Right ventricle myocardium superior (tissue), 1 donor: ENCODE measurements at regions not wholly inside any gene's neighbourhood (a gene's known extent, or its start where the extent isn't known, plus 50 kb on each side); places are given as distances from the start of the nearest gene placed in this dataset.

Experiments
- ATAC-seq: fragments of 200-7000 bp; cut with Tn5 transposase; one replicate; pipeline ENCODE4 v1.9.1; 2020; ENCODE audit warnings: mild to moderate bottlenecking; ENCODE audit not compliant: poor library complexity
- DNase-seq: peaks from one replicate; pipeline ENCODE4 v3.0.0-alpha.2; 2020
- intact Hi-C: fragments of 100-400 bp; cut with DNase I; formaldehyde crosslinking; loops from one replicate; pipeline ENCODE4 v1.11.2; 2022
- donor health status: DM: no; HTN: yes; CAD: no; lungs with severe emphysema.

GRCh38 chr1:221122501-221122900 is 243.3 kb downstream of the HLX start:
- intact Hi-C loops: no loop called here
- no peak for DNase-seq
- no peak for ATAC-seq

DNA sequence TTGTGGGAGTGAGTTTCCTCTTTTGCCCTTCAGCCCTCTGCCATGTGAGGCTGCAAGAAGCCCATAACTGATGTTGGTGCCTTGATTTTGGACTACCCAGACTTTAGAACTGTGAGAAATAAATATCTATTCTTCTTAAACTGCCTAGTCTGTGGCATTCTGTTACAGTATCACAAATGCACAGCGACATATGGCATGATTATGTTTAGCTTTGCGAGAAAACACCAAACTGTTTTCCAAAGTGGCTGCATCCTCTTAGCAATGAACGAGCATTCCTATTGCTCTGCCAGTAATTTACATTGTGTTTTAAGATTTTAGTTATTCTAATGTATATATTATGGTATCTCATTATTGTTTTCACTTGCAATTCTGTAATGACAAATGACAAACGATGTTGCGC is 246.7 kb downstream of the HLX start:
- DNase-seq (no peak), ATAC-seq (no peak)
- intact Hi-C loops: no loop called here

GRCh38 chr1:221137666-221138065 is 258.4 kb downstream of the HLX start:
- intact Hi-C loops: no loop called here
- ATAC-seq (no peak), DNase-seq (no peak)

GRCh38 chr1:221138516-221138915 is 259.3 kb downstream of the HLX start:
- ATAC-seq: no peak
- no peak for DNase-seq
- intact Hi-C loops: no loop called here

DNA sequence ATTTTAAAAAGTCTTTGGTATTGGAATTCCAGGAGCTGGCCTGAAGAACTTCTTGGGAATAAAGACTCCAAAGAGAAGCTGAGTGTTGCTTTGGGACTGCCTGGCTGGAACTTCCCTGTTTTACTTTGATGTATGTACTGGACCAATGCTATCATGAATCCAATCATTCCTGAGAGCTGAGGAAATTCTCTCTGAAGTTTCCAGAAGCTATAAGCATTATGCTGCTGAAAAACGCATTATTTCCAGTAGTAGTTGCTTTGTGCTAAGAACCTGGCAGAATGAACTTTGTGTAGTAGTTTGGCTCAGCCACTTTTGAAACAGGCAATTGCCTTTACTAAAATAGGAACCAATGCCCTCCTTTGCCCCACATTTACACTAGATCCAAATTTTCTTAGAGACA is 260.7 kb downstream of the HLX start:
- no peak for ATAC-seq
- no peak for DNase-seq
- intact Hi-C loops: no loop called here

- intact Hi-C loops: no loop called here
- no peak for ATAC-seq
- no peak for DNase-seq
Observed at GRCh38 chr1:221141096-221141495, 261.9 kb downstream of the HLX start.

DNA sequence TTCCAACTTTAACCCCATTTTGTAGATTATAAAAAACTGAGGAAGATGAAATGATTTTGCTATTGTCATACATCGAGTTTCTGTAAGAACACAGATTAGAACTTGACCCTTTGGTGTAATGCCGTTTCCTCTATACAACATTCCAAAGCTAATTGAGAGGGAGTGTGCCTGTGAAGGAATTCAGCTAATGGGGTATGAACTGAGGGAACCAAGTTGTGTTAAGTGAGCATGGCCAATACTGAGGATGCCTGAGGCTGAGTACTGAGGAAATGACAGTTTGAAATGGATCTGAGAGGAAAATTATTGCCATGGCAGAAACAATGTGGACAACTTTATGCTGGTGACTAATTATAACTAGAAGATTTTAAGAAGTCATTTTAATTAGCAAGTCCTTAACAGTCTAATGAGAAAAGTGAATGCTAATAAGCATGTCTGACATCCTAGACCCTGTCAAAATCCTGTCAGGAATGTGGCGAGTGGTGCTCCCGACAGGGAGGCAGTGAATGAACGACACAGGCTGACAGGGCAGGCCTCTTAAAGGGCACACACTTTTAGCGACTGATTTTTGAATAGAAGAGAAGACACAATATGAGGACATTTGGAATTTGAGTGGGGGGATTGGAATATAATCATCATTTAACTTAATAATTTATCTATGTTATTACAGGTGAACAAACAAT is 262.5 kb downstream of the HLX start:
- intact Hi-C loops: no loop called here
- no peak for ATAC-seq
- DNase-seq: no peak

DNA sequence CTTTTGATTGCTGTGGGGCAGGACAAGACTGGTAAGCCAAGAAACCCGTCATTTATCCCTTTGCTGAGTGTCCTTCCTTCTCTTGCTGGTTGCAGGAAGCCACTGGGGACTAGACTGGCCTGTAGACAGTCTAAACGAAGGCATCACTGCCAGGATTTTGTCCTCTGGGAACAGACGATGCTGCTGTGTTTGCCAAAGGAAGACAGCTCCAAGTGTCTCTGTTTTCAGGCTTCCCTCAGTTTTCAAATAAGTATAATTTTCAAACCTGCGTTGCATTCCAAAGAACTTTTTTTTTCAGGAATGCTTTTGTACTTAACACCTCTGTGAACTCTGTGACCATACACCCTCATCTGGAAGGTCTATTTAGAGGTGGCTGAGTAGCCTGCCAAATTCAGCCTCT is 269.4 kb downstream of the HLX start:
- intact Hi-C loops: no loop called here
- ATAC-seq (peak; percentile 89), DNase-seq (peak; percentile 42)

DNA sequence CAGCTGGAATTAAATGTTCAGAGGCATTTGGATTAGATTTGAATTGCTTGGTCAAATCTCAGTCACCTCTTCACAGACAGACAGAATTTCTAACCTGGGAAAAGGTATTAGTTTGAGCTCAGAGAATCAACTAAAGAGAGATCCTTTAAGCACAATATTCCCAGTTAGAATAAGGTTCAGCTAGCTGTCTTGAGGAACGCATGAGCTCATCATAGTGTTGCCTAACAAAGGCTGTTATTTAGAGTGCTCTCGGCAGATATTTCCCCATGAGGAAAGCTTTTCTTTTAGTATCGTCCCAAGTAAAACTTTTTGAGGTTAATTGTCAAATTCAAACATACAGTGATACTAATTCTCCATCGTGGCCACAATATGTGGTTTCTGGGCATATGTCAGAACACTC is 269.9 kb downstream of the HLX start:
- peak; percentile 89 for ATAC-seq
- DNase-seq: no peak
- intact Hi-C loops: no loop called here

- DNase-seq: no peak
- intact Hi-C loops: no loop called here
- no peak for ATAC-seq
Observed at GRCh38 chr1:221149555-221150075, 270.4 kb downstream of the HLX start.

DNA sequence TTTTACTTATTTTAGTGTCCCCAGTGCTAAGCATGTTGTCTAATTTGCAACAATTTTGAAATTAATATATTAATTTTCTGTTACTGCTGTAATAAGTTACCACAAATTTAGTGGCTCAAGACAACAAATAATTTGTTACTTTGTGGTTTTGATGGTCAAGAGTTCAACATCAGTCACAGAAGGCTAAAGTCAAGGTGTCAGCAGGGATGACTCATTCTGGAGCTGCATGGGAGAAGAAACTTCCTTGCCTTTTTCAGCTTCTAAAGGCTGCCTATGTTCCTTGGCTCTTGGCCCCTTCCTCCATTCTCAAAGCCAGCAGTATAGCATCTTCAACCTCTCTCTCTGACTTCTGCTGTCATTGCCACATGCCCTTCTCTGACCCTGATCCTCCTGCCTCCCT is 271.8 kb downstream of the HLX start:
- ATAC-seq (no peak), DNase-seq (no peak)
- intact Hi-C loops: no loop called here

- intact Hi-C loops: no loop called here
- no peak for ATAC-seq
Observed at GRCh38 chr1:221154932-221155331, 275.7 kb downstream of the HLX start.

GRCh38 chr1:221157026-221157761 is 278.0 kb downstream of the HLX start:
- ATAC-seq: no peak
- intact Hi-C loops: no loop called here

More at GRCh38 chr1:221154932-221155331, 275.7 kb downstream of the HLX start:
- DNase-seq: no peak

GRCh38 chr1:221159608-221160007 is 280.4 kb downstream of the HLX start:
- ATAC-seq: no peak
- intact Hi-C loops: no loop called here

More at GRCh38 chr1:221157026-221157761, 278.0 kb downstream of the HLX start:
- no peak for DNase-seq

GRCh38 chr1:221161571-221162041 is 282.4 kb downstream of the HLX start:
- DNase-seq: no peak
- intact Hi-C loops: no loop called here
- ATAC-seq: peak; percentile 57

More at GRCh38 chr1:221159608-221160007, 280.4 kb downstream of the HLX start:
- DNase-seq: no peak

DNA sequence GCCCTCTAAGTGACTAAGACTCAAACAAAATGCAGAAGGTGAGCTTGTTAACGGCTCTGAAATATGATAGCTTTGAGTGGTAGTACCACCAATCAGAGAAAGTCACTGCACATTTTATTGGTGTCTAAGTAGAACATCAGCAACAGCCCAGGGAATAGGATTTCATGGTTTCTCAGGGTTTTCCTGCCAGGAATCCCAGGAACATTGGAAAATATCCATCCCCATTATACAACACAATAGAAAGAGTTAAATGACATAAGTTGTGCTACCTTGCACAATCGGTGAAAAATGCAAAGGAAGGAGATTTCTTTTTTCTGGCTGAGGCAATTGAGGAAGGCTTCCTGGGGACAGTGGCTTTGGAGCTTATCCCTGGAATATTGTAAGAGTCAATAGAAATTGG is 283.1 kb downstream of the HLX start:
- ATAC-seq (no peak), DNase-seq (no peak)
- intact Hi-C loops: no loop called here

GRCh38 chr1:221162939-221163338 is 283.7 kb downstream of the HLX start:
- no peak for ATAC-seq
- intact Hi-C loops: no loop called here
- DNase-seq: no peak

DNA sequence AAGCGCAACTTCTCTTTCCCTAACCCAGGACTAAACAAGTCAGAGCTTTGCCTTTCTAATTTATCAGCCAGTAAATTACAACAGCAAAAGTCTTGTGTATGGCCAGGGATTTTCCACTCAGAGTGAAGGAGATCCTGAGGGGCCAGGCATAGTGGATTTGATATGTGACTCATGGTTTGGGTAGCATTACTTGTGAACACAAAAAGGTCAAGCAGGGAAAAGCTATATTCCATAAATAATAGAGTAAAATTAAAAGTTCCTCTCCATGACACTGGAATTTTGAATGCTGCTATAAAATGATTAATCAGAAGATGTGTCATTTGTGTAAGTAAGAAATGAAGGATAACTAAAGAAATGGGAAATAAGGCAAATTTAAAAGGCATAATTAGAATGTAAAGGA is 284.8 kb downstream of the HLX start:
- intact Hi-C loops: no loop called here
- no peak for ATAC-seq
- no peak for DNase-seq

DNA sequence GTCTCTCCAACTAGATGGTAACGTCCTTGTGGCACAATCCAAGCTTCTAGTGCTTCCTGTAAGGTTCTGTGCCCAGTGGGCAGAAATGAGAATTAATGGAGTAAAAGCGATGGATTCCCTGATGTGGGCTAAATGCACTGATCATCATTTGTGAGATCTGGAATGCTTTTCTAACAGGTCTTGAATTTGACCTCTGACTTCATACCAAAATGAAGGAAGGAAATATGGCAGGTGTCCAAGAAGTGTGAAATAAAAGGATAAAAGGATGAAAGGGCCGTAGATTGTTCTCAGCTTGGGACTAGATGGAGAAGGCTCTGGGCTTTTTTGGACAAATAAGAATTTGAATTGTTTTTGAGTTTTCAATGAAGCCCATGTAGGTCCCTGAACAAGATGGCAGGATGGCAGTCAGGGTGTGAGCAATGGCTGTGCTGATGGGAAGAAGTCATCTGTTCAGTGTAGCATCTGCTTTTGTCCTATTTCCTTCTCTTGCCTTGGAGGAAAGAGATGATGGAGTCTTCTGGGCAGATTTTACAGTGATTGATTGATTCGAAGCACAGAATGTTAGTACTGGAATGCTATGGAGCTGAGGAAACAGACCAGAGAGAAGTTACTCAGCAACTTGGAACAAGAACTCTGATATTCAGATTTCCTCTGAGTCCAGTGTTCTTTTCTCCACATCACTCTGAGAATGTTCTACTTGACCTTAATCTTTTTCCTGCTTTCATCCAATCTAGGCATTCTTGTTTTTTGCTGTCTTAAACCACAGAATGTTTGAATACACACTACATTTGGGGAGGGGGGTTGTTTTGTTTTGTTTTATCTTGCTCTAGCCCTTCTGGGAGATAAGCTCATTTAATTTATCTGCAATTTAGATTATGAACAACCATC is 286.0 kb downstream of the HLX start:
- no peak for ATAC-seq
- intact Hi-C loops: no loop called here

More for the DNA sequence above, 286.0 kb downstream of the HLX start:
- no peak for DNase-seq
